Right ventricle myocardium inferior (tissue), 1 donor: ENCODE measurements at regions not wholly inside any gene's neighbourhood (a gene's known extent, or its start where the extent isn't known, plus 50 kb on each side); places are given as distances from the start of the nearest gene placed in this dataset.
"Not testable (repeated sequence)": the region's sequence is repeated elsewhere in the genome, so short reads cannot be mapped to it uniquely, and the experiment has no call there.

Experiments used
- ATAC-seq: fragments of 200-7000 bp; cut with Tn5 transposase; one replicate; pipeline ENCODE4 v1.9.1; 2020; ENCODE audit warnings: mild to moderate bottlenecking, moderate library complexity
- DNase-seq: peaks from one replicate; pipeline ENCODE4 v3.0.0; 2021; ENCODE audit errors: missing footprints
- intact Hi-C: fragments of 100-400 bp; cut with DNase I; formaldehyde crosslinking; loops from one replicate; pipeline ENCODE4 v1.11.0; 2022
- donor health status: DM: no; HTN: yes; CAD: no; lungs with severe emphysema.

DNA sequence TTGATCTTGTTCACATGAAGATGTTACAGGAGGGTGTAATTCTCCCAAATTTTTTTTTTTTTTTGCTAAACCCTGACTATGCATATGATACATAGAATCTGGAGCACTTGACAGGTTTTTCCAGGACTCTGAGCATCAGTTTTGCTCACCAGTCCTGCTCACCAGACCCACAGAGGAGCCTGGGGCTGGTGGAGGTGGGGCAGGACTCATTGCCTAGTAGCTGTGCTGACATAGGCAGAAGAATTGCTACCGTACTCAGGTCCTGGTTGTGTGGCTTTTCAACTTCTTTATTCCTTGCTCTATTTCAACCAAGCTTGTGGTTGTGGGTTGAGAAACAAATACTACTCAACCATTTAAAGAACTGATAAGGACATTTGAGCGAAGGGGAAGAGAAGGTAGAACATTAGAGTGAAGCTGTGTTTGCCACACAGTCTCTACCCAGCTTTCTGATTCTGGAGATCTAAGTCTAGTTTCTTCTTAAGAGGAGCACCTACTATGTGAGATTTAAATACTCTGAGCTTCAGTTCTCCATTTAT, 212.4 kb downstream of the UTP18 start:
- DNase-seq (no peak), ATAC-seq (no peak)
- intact Hi-C loops, result no loop called here

- intact Hi-C loops, result no loop called here
These were observed 214.4 kb downstream of the UTP18 start for GRCh38 chr17:51474764-51475163.

DNA sequence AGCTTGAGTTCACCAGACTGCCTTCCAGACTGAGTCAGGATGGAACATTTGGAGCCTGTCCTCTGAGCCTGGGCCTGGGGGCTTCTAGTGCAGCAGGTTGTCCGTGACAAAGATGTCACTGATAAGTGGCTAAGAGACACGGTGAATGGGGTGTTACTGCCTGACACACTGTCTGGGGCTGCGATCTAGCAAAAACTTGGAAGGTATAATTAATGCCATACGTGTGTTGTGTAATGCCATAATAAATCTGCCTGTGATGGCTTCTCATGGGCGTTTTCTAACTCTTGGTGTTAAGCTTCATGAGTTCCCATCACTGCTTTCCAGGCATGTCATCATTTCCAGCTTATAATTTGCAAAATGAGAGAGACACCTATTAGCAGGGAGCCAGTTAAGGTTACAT, 215.4 kb downstream of the UTP18 start:
- intact Hi-C loops, result no loop called here
- no peak for DNase-seq
- ATAC-seq, result no peak

More at GRCh38 chr17:51474764-51475163, 214.4 kb downstream of the UTP18 start:
- DNase-seq, result no peak
- ATAC-seq, result no peak

GRCh38 chr17:51479303-51479702, 219.0 kb downstream of the UTP18 start:
- no peak for DNase-seq
- no peak for ATAC-seq
- intact Hi-C loops, result no loop called here

- no peak for DNase-seq
- ATAC-seq, result no peak
- intact Hi-C loops, result no loop called here
These were observed 221.0 kb downstream of the UTP18 start for GRCh38 chr17:51481370-51481769.

- DNase-seq, intact Hi-C loops, ATAC-seq: not testable (repeated sequence)
These were observed 221.9 kb downstream of the UTP18 start for GRCh38 chr17:51482248-51482647.

DNA sequence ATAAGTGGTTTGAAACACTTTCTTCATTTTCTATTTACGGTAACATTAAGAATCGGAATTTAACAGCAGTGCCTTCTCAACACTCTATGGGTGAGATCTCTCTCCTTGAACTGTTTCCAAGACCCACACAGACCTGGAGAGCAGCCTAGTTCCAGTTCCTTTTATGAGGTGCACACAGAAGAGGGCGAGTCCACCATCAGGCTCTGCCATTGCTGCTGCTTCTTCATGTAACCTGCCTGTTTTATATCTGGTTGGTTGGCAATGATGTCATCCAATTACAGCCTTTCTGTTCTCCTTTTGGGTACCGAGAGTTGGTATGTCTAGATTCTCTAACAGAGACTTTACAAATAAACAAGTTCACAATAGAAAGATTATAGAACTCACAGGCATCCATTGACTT, 225.7 kb downstream of the UTP18 start:
- intact Hi-C loops, result no loop called here
- no peak for ATAC-seq
- DNase-seq, result no peak

DNA sequence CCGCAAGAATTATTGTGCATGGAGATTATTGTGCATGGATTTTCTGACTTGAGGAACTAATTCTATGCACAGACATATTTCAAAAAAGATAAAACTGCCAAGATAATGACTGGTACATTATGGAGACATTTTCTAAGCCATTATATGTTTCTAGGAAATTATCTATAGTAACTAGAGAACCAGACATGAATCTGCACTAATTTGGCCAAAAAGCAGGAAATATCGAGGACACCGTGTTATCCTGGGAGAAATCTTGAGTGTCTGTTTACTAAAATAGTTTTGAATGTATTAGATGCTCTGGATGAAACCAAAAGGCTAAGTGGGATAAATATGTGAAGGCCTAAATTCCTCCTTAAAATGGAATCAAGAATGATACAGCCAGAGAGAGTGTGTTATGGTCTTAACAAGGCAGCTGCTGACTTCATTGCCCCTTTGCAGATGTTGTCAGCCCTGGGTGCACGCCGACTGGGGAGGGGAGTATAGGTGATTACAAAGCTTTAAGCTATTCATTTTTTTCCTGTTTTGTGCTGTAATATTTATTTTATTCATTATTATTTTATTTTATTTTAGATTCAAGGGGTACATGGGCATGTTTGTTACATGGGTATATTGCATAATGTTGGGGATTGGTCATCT, 226.7 kb downstream of the UTP18 start:
- ATAC-seq, result no peak
- intact Hi-C loops, result no loop called here

DNA sequence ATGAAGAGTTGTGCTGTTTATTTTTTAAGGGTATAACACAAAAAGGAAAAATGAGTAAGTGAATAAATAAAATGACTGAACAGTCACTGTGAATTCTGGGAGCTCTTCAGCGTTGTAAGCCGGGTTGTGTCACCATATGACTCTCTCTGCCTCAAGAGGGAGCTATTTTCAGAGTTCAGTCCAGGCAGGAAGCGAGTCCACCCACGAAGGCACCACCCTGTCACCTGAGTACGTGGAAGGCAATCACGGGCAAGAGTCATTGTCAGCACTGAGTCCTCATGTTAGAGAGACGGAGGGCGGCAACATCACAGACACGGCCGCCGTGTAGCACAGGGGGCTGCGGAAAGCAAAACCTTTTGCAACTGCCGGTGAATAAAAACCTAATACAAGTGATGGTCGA, 227.6 kb downstream of the UTP18 start:
- intact Hi-C loops, result no loop called here
- DNase-seq (no peak), ATAC-seq (no peak)

More for the DNA sequence above, 226.7 kb downstream of the UTP18 start:
- DNase-seq, result no peak

DNA sequence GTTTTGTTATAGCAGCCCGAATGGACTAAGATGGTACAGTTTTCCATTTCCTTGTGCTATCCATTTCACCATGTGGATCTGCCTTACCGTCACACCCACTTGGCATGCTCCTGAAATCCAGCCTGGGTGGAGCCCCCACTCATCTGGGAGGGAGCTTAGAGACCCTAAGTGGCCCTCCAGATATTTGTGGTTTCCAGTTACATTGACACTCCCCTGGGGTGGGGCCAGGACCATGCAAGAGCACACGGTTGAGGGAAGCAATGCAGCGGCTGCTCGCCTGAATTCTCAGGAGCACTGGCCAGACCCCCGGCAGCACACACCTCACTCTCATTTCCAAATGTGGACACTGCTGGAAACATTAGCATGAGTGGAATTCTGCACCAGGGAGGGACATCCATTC, 231.1 kb downstream of the UTP18 start:
- DNase-seq, result no peak
- intact Hi-C loops, result no loop called here
- no peak for ATAC-seq

DNA sequence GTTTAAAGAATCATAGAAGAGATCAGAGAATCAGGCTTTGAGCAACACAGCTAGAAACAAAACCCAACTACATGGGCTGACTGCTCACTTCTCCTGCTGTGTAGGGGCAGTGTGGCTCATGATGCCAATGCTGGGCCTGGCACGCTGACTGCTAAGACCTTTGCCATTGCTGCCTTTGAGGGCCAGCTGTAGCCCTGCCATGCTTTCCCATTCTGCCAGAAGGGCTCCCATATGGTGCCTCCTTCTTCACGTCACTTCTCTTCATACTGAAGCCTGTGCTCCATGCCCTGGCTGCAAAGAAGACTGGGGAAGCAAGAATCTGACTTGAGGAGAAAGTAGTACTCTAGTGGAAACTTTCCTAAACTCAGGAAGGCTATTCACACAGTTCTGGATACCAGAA, 232.9 kb downstream of the UTP18 start:
- no peak for ATAC-seq
- intact Hi-C loops, result no loop called here

DNA sequence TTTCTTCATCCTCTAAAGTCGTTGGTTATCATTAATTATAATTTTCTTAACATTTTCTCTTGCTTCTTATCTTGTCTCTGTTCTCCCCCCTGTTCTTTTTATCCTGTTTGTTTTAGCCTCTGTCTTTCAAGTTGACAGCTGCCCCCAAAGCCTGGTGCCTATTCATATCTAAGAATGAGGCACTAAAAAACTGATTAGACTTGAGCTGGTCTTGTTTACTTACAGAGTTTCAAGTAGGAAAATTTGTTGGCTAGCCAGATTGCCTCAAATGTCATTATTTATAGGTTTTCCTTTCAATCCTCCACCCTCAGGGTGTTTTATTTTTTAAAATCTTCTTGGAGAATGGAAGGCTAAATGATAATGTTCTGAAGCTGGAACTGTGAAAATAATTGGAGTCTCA, 236.0 kb downstream of the UTP18 start:
- DNase-seq (no peak), ATAC-seq (no peak)
- intact Hi-C loops, result no loop called here

More for the DNA sequence above, 232.9 kb downstream of the UTP18 start:
- DNase-seq, result no peak

- DNase-seq, result no peak
- intact Hi-C loops, result no loop called here
- peak; percentile 28 for ATAC-seq
These were observed 239.6 kb downstream of the UTP18 start for GRCh38 chr17:51499897-51500296.

- no peak for ATAC-seq
- no peak for DNase-seq
- intact Hi-C loops, result no loop called here
These were observed 240.1 kb downstream of the UTP18 start for GRCh38 chr17:51500454-51500853.

DNA sequence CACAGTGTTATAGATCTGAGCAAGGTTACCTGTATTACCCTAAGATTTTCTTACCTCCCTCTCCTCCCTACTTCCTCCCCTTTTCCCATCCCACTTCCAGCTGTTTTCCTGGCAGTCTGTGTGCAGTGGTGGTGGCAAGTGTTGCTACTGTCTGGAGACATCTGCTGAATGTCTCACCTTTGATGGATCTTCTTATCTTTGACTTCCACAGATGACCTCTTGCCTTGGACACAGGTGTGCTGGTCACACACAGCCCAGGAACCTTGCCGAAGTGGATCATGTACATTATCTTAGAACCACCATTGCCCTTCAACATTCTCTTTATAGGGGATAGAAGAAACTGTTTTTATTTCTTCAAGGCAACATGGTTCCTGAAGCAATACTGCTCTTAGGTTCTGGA, 245.1 kb downstream of the UTP18 start:
- DNase-seq (no peak), ATAC-seq (no peak)
- intact Hi-C loops, result no loop called here

- intact Hi-C loops, result no loop called here
- ATAC-seq (no peak), DNase-seq (no peak)
These were observed 247.1 kb downstream of the UTP18 start for GRCh38 chr17:51507444-51507843.

GRCh38 chr17:51508048-51508447, 247.7 kb downstream of the UTP18 start:
- ATAC-seq, result no peak
- intact Hi-C loops, result no loop called here
- DNase-seq, result no peak

DNA sequence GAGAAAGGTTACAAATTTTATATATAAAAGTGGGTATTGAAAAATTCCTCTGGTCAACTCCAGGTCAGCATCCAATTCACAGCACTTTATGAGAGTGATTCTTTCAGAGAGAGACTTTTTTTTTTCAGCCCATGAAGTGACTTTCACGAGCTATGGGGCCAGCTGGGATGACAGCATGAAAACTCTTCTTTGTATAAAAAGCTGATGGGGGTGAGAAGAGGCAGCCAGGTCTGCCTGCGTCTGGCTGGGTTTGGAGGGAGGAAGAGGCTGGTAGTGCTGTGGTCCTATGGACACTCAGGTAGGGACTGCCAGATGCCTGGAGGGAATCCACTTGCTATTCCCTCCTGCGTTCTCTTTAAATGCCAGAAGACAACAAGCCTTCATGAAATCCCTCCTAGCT, 250.6 kb downstream of the UTP18 start:
- DNase-seq (no peak), ATAC-seq (no peak)
- intact Hi-C loops, result no loop called here

- ATAC-seq (no peak), DNase-seq (no peak)
- intact Hi-C loops, result no loop called here
These were observed 252.0 kb downstream of the UTP18 start for GRCh38 chr17:51512220-51512907.

- DNase-seq, result no peak
- no peak for ATAC-seq
- intact Hi-C loops, result no loop called here
These were observed 256.6 kb downstream of the UTP18 start for GRCh38 chr17:51516924-51517323.
